H1 (cell line): ENCODE measurements at regions not wholly inside any gene's neighbourhood (a gene's known extent, or its start where the extent isn't known, plus 50 kb on each side); places are given as distances from the start of the nearest gene placed in this dataset.

ENCODE experiments used
- CBX8 ChIP-seq: fragments of 300-800, 300-1000 bp; sonication (generic); IDR thresholded peaks from 2 replicates; pipeline ENCODE4 v1.7.1; 2016; ENCODE audit warnings: low read depth, low read length, borderline replicate concordance
- CEBPB ChIP-seq: IDR thresholded peaks from 2 replicates; pipeline ENCODE4 v1.6.1; 2012; ENCODE audit warnings: low read depth, low read length
- CTBP2 ChIP-seq: IDR thresholded peaks from 2 replicates; pipeline ENCODE4 v1.7.0; 2011; ENCODE audit warnings: borderline replicate concordance, mild to moderate bottlenecking, moderate library complexity, mixed read lengths, low read length; ENCODE audit not compliant: insufficient read depth, insufficient read length
- CTCF ChIP-seq, 3 experiments: IDR thresholded peaks; 1 replicate in 2 of 3; 2 replicates in 1 of 3; pipeline versions ENCODE4 v1.5.1 to v1.6.1; 2011; ENCODE audit warnings: low read length in 3 of 3, mild to moderate bottlenecking in 3 of 3, inconsistent platforms in 2 of 3, low read depth in 1 of 3, moderate library complexity in 1 of 3; ENCODE audit not compliant: insufficient read depth in 1 of 3; ENCODE audit errors: control extremely low read depth in 1 of 3
- NANOG ChIP-seq: IDR thresholded peaks from 2 replicates; pipeline ENCODE4 v1.6.1; 2011; ENCODE audit warnings: low read length, low read depth, mild to moderate bottlenecking, inconsistent platforms; ENCODE audit not compliant: insufficient read depth, poor library complexity, severe bottlenecking
- POU5F1 ChIP-seq: IDR thresholded peaks from 2 replicates; pipeline ENCODE4 v1.6.1; 2011; ENCODE audit warnings: low read depth, mild to moderate bottlenecking, low read length, moderate library complexity

- TF ChIP-seq CBX8 (no peak), CEBPB (no peak), CTCF (IDR thresholded peaks at IDR 0.05; ENCODE audit: control extremely low read depth in 1 of 3, insufficient read depth in 1 of 3, low read depth in 1 of 3, low read length in 3 of 3) (no peak), CTBP2 (no peak), NANOG (no peak), POU5F1 (no peak)
These were observed 163.2 kb upstream of the GGTLC1 start (continued) for GRCh38 chr20:24151621-24152294.
